ENCODE measurements at regions not wholly inside any gene's neighbourhood (a gene's known extent, or its start where the extent isn't known, plus 50 kb on each side); places are given as distances from the start of the nearest gene placed in this dataset.

DNA sequence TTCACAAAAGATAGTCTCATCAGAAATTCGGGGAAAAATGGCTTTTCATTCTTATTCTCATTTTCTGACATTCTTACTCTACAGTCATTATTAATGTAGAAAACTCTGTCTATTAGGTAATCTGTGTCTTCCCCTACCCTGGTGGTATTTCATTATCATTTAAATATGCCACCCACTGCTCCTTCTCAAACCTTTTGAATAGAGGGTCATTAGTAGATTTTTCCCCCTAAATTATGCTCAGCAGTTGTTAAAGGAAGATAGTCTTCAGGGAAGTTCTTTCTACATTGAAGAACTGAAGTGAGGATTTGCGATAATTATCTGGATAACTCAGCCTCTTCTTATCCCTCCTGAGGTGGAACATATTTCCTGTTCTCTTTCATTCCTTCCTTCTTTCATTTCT, 989.5 kb upstream of the RBFOX1 start:
- TF ChIP-seq CTCF (IDR thresholded peaks at IDR 0.05) (no peak), EP300 (IDR thresholded peaks at IDR 0.05) (no peak), POLR2AphosphoS5 (IDR thresholded peaks at IDR 0.05) (no peak)
